Caki2 (cell line): ENCODE measurements at regions not wholly inside any gene's neighbourhood (a gene's known extent, or its start where the extent isn't known, plus 50 kb on each side); places are given as distances from the start of the nearest gene placed in this dataset.
A peak's percentile ranks its signal among the peaks of the same experiment; 100 is the strongest.

ENCODE experiments used
- DNase-seq: peaks from one replicate; pipeline ENCODE4 v3.0.0-alpha.2; 2015; ENCODE audit warnings: low read depth
- in situ Hi-C: cut with HindIII; loops from 2 replicates; pipeline ENCODE4 v1.10.0; 2016; ENCODE audit warnings: low sequenced_read_pairs, low pct_unique_long_range_greater_than_20kb, mixed read lengths

DNA sequence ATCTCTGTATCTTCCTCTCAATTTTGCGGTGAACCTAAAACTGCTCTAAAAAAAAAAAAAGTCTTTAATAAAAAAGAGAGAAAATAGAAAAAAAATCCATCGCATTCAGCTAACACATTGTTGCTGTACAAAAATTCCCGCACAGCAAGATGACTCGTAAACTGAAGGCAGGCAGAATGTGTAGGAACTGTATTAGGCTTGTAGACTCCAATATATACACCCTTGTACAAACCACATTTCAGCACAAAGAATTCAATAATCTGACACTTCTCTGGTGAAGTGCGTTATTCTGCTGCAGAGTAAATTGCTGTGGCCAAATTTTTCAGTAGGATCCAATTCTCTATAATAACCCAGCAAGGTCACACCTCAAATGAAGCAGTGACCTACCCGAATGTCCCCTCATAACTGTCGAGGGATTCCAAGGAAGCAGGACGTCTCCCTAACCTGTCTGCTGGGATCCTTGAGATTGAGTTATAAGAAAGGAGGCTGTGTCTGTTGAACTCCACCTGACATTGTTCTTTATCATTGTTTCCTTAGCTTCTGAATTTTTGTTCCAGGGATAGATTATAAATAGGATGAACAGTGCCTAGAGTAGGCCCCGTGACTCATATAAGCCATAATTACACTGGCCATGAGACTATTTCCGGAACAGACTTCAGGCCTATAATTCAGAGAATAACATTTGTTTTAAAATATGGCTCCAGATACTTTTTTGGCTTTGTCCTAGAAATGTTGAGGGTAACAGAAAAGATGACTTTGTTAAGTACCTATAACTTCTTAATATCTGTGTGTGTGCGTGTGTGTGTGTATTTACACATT lies 348.3 kb downstream of the PCDH7 start:
- DNase-seq: no peak
- in situ Hi-C loops: no loop called here

DNA sequence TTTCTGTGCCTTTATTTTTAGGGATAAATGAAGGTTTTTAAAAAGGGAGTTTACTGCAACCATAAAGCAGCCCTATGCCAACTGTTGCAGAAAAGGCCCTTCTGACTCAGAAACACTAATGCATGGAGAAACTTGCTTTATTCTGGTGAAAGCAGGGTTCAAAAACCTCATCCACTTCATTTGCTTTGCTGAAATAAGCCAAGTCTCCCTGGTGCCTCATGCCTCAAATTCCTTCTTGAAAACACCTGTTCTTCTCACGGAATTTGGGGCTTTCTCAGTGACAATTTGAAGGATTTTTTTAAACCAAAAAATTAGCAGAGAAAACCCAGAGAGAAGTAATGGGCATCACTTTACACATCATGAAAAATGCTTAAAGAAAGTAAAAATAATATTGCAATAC lies 349.0 kb downstream of the PCDH7 start:
- no peak for DNase-seq
- in situ Hi-C loops: no loop called here

DNA sequence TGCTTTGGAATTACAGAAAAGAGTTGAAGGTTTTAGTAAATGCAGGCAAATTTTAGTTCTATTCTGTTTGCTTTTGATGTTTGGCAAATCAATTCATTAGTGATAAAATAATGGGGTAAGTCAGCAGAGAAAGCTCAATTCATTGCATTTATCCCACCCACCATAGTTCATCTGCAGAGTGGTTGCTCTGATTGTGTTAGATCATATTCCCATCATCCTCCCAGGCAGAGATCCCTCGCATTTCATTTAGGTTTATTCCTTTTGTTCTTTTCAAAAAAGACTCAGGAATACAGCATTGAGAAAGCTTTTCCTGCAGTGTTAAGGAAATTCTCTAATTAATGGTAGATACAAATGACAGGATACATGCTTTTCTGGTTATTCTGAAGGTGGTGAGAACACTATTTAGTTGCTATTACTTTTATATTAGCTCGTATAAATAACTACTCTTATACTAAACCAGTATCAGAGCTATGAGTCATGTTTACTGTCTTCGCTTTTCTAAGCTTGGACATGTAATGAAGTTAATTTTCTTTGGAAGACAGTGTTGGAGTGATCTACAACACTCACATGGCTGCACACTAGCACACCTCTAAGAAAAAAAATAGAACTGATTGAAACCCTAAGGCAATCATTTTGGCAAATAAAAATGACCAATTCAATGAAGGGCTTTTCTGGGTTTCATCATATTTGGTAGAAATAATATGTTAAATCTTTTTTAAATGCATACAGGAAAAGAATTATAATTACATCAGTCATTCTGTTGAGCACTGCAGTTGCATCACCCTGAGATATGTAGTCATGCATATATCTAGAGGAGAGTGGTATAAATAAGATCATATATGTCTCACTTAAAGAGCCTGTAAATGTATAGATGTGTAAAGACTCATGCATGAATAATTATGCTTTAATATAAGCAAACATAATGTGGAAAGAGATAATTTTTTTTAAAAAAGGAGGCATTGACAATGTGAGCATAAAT lies 351.6 kb downstream of the PCDH7 start:
- in situ Hi-C loops: no loop called here

DNA sequence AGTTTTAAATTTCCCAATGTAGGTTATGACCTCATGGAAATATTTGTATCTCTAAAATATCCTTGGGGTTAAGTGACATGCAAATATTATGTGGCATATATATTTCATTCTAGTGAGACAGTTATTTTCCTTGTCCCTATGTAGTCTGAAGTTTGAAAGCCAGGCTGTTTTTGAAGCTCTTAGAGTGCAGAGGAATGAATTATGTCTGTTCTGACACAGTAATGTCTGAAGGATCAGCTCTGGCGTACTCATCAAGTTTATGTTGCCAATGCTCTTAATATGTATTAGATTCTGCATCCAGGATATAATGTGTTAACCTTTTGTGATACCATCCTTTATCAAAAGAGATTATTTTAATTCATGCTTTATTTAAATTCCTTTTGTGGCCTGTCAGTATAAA lies 355.8 kb downstream of the PCDH7 start:
- in situ Hi-C loops: no loop called here

More for the DNA sequence above, 351.6 kb downstream of the PCDH7 start:
- DNase-seq: no peak

DNA sequence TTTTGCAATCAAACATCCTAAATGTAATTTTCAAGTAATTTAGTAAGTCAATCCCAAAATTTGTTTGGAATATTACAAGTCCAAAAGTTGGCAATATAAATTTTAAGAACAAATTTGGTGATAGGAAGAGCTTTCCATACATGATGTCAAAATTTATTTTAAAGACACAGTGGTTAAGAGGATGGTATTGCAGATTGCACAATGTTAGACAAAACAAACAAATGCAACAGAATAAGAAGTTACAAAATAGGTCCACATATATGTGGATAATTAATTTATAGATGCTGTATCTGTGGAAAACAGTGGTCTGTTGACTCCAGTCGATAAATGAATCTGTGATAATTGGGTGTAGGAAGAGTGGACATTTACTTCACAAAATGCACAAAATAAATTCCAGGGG lies 358.5 kb downstream of the PCDH7 start:
- no peak for DNase-seq
- in situ Hi-C loops: no loop called here

More for the DNA sequence above, 355.8 kb downstream of the PCDH7 start:
- DNase-seq: no peak

DNA sequence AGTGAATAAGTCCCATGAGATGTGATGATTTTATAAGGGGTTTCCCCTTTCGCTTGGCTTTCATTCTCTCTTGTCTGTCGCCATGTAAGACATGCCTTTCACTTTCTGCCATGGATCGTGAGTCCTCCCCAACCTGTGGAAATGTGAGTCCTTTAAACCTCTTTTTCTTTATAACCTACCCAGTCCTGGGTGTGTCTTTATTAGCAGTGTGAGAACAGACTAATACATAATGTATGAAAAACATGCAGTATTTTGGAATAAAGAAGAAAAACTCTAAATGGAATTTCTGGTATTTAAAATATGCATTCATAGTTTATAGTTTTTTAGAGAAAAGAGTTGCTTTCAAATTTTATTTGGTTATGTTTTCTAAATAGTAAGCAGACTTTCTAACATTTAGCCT lies 360.7 kb downstream of the PCDH7 start:
- DNase-seq: no peak
- in situ Hi-C loops: no loop called here

DNA sequence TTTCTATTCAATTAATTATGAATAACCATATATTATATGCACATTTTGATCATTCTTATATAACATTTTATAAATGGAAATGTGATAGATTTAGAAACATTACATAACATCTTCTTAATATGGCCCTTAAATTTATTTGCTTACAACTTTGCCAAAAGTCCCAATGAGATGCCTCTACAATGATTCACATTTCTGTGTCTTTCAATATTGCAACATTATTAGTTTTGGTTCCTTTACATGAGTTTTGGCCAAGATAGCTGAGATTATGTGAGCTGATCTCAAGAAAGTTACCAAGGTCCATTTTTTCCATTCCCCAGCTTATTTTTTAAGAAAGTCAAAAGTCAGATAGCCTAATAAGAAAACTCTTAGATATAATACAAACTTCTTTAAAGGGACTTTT lies 361.2 kb downstream of the PCDH7 start:
- no peak for DNase-seq
- in situ Hi-C loops: no loop called here

DNA sequence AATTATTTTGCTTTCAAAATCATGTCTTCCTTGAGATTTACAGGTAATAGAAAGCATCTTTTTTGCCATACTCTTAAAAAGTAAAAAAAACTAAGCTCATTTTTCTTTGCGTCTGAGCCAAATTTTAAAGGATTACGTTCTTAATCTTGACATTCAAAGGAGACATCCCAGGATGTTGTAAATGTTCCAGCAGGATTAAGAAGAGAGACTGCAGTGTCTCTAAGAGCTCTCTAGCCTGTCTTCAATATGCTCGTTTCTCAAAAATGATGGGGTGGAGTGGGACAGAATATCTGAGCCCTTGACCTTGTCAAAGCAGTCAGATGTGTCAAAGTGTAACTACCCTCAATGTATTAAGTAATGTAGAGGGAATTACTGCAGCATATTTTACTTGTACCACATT lies 363.3 kb downstream of the PCDH7 start:
- in situ Hi-C loops: no loop called here
- DNase-seq: no peak

DNA sequence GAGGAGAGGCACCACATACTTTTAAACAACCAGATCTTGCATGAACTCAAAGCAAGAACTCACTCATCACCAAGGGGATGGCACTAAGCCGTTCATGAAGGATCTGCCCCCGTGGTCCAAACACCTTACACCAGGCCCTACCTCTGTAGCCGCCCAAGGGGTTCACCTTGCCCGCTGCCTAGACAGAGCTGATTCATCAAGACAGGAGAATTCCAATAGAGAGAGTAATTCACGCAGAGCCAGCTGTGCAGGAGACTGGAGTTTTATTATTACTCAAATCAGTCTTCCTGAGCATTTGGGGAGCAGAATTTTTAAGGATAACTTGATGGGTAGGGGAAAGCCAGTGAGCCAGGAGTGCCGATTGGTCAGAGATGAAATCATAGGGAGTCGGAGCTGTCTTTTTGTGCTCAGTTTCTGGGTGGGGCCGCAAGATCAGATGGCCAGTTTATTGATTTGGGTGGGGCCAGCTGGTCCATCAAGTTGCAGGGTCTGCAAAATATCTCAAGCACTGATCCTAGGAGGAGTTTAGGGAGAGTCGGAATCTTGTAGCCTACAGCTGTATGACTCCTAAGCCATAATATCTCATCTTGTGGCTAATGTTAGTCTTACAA lies 364.7 kb downstream of the PCDH7 start:
- no peak for DNase-seq
- in situ Hi-C loops: no loop called here

DNA sequence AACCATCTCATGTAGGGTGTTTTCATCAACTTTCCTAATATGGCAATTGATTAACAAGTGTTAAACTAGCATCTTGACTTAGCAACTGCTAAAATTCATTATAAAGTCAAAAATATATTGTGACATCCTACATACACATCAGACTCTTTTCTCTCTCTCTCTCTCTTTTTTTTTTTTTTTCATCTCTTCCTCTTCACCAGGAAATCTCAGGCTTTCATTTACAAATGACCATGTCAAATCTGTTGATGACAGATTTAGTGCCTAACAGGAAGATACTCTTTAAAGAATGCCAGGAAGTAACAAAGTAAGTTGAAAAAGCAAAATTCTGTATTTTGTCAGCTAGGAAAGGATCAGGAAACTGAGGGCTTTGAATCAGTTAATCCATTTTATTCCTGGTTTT lies 365.5 kb downstream of the PCDH7 start:
- no peak for DNase-seq
- in situ Hi-C loops: no loop called here

DNA sequence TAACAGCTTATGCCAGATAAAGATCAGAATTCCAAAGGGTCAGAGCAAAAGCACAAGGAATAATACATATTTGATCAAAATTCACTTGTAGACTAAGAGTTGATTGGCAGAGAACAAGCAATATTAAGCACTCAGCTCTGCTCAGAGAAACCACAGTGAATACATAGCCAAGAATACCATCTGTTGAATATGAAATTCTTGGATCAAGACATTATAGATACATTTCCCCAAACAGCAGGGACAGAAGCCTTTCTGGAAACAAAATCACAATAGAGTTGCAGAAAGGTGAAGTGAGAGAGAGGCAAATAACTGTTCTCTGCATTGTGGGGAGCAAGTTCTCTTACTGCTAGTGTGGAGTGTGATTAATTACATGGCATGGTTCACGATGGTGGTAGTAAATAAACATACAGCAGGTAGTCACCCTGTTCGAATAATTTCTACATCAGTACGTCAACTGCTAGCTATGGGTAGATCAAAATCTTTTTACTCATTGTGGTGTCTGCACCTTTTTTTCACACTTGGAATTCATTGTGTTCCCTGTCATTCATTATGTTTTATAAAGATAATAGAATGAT lies 366.7 kb downstream of the PCDH7 start:
- DNase-seq: no peak
- in situ Hi-C loops: no loop called here

DNA sequence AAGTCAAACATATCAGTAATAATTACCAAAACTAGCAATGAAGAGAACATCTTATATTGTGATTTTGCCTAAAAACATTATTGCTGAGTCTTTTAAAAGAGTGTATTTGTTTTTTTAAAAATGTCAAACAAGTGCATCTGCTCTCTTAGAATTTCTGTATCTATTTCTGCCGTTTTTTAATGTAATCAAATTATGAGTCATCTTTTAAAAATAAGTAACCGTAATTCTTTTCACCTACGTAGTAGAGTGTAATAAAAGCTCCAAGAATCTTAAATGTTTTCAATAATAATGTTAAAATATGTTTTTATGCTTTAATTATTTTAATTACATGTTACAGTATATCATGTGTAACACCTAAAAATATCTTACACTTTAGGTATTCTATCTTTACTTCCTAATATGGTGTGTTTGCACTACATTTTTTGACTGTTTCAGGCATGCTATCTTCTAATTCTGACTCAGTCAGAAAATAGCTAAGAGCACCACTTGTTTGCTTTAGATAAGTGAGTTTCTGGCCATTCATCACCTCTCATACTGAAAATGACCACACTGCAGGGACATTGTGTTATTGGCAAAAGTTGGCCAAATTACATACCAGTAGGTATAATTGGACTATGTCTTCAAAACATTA lies 368.5 kb downstream of the PCDH7 start:
- DNase-seq: peak; percentile 50
- in situ Hi-C loops: no loop called here

DNA sequence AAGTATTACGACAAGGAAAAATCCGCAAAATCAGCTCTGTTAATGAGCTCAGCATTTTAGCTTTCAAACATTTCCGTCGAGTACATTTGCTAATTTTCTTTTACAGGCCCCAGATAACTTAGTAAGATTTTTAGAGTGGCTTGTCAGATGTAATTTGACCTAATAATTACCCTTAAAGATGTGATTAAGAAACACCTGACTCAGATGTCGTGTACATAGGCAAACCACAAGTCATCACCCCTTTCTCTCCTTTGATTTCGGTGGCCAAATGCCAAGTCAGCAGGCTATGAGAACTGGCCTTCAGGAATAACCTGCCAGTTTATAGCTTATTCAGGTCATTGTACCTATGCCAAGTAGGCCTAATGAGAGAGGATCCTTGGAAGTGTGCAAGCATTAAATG lies 369.6 kb downstream of the PCDH7 start:
- peak; percentile 93 for DNase-seq
- in situ Hi-C loops: no loop called here

DNA sequence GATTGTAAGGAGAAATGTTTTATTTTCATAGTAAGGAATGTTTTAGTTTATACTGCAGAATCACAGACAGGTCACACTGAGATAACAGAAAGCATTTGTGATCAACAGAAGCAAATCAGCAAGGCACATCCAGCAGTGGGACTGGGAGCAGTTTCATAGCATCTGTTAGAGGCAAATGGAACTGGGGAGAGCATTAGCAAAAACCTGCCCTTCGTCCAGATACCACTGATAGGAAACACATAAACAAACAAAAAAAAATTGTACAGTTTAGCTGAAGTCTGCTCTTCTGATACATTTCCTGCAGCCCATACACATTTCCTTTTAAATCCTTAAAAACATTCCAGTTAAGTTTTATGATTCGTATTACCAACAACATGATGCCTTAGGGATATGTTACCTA lies 374.3 kb downstream of the PCDH7 start:
- in situ Hi-C loops: no loop called here
- DNase-seq: no peak

DNA sequence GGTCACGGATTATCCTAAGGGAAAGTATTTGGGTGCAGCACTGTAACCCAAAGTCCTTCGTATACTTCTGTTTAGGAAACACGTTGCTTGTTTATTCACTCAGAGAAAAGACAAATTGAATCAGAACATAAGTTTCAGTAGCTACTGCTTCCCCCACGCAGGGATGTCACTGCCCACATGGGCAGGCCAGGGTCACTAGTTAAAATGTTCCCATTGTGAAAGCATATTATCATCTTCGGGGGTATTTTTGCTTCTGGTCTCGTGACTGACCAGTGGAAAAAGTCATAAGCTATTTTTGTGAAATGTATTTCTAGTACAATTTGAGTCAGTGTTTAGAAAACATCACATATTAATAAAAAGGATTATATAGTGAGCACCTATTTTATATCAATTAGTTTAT lies 377.8 kb downstream of the PCDH7 start:
- DNase-seq: no peak
- in situ Hi-C loops: no loop called here

DNA sequence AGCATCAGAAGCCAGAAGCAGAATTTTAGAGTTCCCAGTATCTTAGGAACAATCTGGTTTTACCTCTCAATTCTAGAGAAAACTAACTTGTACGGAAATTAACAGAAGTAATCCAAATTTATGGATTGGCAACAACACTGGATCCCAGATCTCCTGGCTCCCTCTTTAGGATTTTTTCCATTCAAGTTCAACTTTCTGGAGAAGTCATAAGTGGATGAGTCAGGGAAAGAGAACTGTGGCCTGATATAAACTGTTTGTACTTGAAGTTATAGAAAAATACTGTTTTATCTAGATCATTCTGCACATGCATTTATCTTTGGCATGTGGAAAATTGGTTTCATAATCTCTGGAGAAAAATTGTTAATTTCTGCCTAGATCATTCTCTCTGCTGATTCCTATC lies 380.4 kb downstream of the PCDH7 start:
- no peak for DNase-seq
- in situ Hi-C loops: no loop called here

DNA sequence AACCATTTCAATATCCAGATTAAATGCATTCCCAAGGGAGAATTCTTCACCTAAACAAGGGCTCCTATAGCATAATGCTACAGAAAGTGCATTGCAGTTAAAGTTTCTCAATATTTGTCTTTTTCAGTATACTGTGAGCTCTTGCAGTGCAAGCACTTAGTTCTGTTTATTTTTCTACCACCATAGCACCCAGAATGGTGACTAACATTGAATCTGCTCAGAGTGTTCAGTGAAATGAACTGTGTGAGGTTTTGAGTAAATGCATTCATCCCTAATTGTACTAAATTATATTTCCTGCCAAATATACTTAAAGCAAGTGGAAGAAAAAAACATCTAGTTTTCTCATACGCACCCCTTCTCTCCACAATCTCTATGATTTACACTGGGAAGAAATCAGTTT lies 383.9 kb downstream of the PCDH7 start:
- in situ Hi-C loops: no loop called here
- no peak for DNase-seq

DNA sequence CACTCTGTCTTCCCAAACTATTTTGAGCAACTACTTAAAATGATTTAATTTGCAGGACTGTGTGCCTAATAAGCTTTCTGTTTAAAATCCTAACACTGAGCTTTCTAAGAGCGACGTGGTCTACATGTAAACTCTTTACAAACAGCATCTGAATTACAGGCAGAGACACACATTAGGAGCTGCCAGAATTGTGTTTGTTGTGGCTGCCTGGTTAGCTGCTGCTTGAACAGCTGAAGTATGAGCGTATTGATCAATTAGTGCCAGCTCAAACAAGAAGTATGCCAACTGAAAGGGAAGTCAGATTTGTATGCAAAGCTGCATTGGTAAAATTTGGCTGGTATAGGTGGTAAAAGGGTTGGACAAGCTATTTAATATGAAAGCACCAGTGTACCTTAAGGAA lies 384.4 kb downstream of the PCDH7 start:
- in situ Hi-C loops: no loop called here

More for the DNA sequence above, 384.4 kb downstream of the PCDH7 start:
- no peak for DNase-seq
